Glutamatergic neuron (in vitro differentiated cells): ENCODE measurements at regions not wholly inside any gene's neighbourhood (a gene's known extent, or its start where the extent isn't known, plus 50 kb on each side); places are given as distances from the start of the nearest gene placed in this dataset.

Experiments used
- DNase-seq: peaks from one replicate; pipeline ENCODE4 v3.0.0; 2022
- H3K27ac Mint-ChIP-seq: one replicate; pipeline ENCODE4 v1.8.0; 2020; ENCODE audit warnings: mild to moderate bottlenecking, mixed read lengths, inconsistent platforms; ENCODE audit not compliant: unreplicated experiment
- H3K27me3 Mint-ChIP-seq: one replicate; pipeline ENCODE4 v1.8.0; 2020; ENCODE audit warnings: mild to moderate bottlenecking, moderate library complexity, mixed read lengths, inconsistent platforms; ENCODE audit not compliant: unreplicated experiment
- H3K36me3 Mint-ChIP-seq: one replicate; pipeline ENCODE4 v1.8.0; 2020; ENCODE audit warnings: mild to moderate bottlenecking, mixed read lengths, inconsistent platforms; ENCODE audit not compliant: unreplicated experiment
- H3K4me1 Mint-ChIP-seq: one replicate; pipeline ENCODE4 v1.8.0; 2020; ENCODE audit warnings: mild to moderate bottlenecking, low read depth, mixed read lengths, inconsistent platforms; ENCODE audit not compliant: unreplicated experiment
- H3K4me3 Mint-ChIP-seq: one replicate; pipeline ENCODE4 v1.8.0; 2020; ENCODE audit warnings: mild to moderate bottlenecking, mixed read lengths, inconsistent platforms; ENCODE audit not compliant: unreplicated experiment
- H3K9me3 Mint-ChIP-seq: one replicate; pipeline ENCODE4 v1.8.0; 2020; ENCODE audit warnings: mild to moderate bottlenecking, moderate library complexity, mixed read lengths, inconsistent platforms; ENCODE audit not compliant: unreplicated experiment
- TF ChIP-seq, protein P1 (sequence below): fragments of 200-600 bp; sonication (generic); IDR thresholded peaks from one replicate; pipeline ENCODE4 v1.5.0; 2021; ENCODE audit not compliant: partially characterized antibody, unreplicated experiment

DNA sequence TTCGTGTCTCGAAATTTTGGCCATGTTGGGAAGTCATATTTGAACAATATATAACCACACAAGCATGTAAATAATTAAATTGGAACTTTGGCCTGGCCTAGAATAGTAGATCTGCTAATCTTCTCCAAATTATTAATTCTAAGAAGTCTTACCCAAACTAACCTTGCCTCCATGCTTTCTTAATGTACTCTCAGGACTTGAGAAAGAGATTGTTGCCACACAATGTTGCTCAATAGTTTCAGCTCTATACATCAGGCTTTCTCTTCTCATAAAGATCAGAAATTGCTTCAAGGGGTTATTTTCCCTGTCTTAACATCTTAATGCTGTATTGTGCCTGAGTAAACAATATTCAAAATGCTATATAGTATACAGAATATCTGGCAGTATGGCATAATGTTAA lies 202.7 kb upstream of the LRIG1 start:
- DNase-seq, result no peak
- H3K36me3 Mint-ChIP-seq, result no peaks in the 10 kb centered on the region
- TF ChIP-seq, protein P1, sequence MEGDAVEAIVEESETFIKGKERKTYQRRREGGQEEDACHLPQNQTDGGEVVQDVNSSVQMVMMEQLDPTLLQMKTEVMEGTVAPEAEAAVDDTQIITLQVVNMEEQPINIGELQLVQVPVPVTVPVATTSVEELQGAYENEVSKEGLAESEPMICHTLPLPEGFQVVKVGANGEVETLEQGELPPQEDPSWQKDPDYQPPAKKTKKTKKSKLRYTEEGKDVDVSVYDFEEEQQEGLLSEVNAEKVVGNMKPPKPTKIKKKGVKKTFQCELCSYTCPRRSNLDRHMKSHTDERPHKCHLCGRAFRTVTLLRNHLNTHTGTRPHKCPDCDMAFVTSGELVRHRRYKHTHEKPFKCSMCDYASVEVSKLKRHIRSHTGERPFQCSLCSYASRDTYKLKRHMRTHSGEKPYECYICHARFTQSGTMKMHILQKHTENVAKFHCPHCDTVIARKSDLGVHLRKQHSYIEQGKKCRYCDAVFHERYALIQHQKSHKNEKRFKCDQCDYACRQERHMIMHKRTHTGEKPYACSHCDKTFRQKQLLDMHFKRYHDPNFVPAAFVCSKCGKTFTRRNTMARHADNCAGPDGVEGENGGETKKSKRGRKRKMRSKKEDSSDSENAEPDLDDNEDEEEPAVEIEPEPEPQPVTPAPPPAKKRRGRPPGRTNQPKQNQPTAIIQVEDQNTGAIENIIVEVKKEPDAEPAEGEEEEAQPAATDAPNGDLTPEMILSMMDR, result no peak
- H3K9me3 Mint-ChIP-seq, result no peaks in the 10 kb centered on the region
- no peaks in the 10 kb centered on the region for H3K4me1 Mint-ChIP-seq
- no peaks in the 10 kb centered on the region for H3K27me3 Mint-ChIP-seq
- H3K4me3 Mint-ChIP-seq, result no peak overlapping the region
- H3K27ac Mint-ChIP-seq, result no peak overlapping the region

DNA sequence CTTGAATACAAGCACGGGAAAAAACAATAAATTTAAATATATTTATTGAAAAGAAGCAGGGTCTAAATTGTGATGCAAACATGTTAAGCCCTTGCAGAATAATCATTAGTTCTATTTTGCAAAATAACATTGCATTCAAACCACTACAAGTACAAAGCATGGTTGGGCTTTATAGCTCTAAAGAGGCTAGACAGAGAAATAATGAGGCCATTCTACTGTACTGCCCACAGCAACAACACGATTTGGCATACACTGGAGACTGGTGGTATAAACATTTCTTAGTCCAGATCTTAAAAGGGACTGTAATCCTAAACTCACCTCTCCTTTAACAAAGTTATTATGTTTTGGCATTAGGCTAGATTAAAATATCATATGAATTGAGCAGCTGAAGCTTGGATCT lies 204.3 kb upstream of the LRIG1 start:
- Mint-ChIP-seq H3K36me3 (no peaks in the 10 kb centered on the region), H3K4me3 (no peak overlapping the region), H3K27me3 (no peaks in the 10 kb centered on the region), H3K4me1 (no peaks in the 10 kb centered on the region), H3K9me3 (no peaks in the 10 kb centered on the region), H3K27ac (no peak overlapping the region)
- no peak for DNase-seq
- TF ChIP-seq, protein P1, result no peak

DNA sequence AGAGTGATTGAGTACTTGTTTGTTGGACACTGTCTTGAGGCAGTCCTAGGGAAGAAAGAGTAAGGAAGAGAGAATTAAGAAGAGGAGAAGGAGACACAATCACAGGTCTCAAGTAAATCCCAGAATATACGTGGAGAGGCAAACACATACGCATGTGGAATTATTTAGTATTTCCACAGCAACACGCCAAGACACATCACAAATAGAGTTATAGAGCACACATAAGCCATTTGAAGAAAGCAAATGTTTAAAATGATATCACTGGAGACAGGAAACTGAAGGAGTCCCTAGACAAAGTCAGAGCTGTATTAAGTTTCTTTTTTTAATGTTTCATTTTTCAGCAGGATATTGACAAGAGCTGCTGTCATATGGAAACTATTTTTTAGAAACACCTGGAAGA lies 206.1 kb upstream of the LRIG1 start:
- H3K27me3 Mint-ChIP-seq, result no peaks in the 10 kb centered on the region
- no peaks in the 10 kb centered on the region for H3K36me3 Mint-ChIP-seq
- no peak for DNase-seq
- no peaks in the 10 kb centered on the region for H3K4me1 Mint-ChIP-seq
- TF ChIP-seq, protein P1, result no peak
- H3K4me3 Mint-ChIP-seq, result no peak overlapping the region
- no peaks in the 10 kb centered on the region for H3K9me3 Mint-ChIP-seq
- H3K27ac Mint-ChIP-seq, result no peak overlapping the region

DNA sequence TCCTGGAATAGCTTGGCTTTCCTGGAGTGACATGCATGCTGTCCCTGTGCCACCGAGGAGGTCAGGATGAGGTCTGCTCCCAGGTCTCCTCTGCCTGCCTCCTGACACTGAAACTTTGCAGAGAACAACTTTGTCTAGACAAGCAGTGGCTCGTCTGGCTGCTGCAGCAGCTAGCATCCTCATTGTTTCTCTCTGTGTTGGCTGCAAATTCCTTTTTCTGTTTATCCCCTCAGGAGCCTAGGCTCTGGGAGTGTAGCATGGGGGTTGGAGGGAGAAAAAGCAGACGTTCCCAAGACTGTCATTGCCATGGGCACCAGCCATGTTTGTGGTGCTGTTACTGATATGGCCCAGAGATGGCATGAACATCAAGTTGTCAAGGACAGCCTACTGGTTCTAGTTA lies 208.7 kb upstream of the LRIG1 start:
- Mint-ChIP-seq H3K36me3 (no peaks in the 10 kb centered on the region), H3K27me3 (no peaks in the 10 kb centered on the region), H3K4me1 (no peaks in the 10 kb centered on the region), H3K4me3 (no peak overlapping the region), H3K27ac (no peak overlapping the region), H3K9me3 (no peaks in the 10 kb centered on the region)
- TF ChIP-seq, protein P1, result no peak
- DNase-seq, result no peak

- Mint-ChIP-seq H3K27ac (no peak overlapping the region), H3K36me3 (no peaks in the 10 kb centered on the region), H3K4me1 (no peaks in the 10 kb centered on the region), H3K9me3 (no peaks in the 10 kb centered on the region), H3K27me3 (no peaks in the 10 kb centered on the region), H3K4me3 (no peak overlapping the region)
- TF ChIP-seq, protein P1, result no peak
- DNase-seq, result no peak
These were observed 211.4 kb upstream of the LRIG1 start for GRCh38 chr3:66712210-66712609.
